ENCODE measurements at regions not wholly inside any gene's neighbourhood (a gene's known extent, or its start where the extent isn't known, plus 50 kb on each side); places are given as distances from the start of the nearest gene placed in this dataset.
"Not testable (repeated sequence)": the region's sequence is repeated elsewhere in the genome, so short reads cannot be mapped to it uniquely, and the experiment has no call there.

DNA sequence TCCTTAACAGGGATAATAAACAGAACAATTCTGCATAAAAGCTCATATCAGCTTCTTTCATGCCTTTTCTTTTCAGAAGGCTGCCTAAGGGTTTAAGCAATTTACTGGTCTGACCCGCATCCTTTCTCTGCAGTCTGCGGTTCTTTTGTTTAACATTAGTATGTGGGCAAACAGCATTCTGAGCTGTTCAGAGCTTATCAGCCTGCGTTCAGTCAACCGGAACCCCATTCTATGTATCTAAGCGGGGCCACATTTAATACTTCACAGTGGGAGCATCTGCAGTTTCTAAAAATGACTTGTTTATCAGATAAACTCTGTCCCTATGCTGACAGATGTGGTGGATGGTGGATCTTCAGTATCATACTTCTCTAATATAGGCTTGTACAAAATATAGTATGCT, 758.9 kb upstream of the MMS22L start:
- no peak for DNase-seq

DNA sequence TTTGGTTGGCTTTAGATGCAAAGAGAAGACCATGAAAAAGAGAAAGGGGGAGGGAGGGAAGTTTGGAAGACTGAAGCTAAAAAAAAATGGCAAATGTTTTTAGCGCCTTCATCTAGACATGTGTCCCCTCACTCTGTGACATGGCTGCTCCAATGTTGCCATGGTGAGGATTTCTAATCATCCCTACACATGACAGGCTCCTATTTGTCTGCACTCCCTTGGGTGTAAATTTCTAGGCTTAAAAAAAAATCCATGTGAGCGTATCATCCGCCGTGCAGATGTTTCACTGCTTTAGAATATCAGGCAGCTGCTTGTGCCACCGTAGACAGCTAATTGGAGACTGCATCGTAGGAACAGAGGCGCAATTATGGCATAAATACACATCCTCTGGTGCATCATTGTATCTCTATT, 761.1 kb upstream of the MMS22L start:
- no peak for DNase-seq

DNA sequence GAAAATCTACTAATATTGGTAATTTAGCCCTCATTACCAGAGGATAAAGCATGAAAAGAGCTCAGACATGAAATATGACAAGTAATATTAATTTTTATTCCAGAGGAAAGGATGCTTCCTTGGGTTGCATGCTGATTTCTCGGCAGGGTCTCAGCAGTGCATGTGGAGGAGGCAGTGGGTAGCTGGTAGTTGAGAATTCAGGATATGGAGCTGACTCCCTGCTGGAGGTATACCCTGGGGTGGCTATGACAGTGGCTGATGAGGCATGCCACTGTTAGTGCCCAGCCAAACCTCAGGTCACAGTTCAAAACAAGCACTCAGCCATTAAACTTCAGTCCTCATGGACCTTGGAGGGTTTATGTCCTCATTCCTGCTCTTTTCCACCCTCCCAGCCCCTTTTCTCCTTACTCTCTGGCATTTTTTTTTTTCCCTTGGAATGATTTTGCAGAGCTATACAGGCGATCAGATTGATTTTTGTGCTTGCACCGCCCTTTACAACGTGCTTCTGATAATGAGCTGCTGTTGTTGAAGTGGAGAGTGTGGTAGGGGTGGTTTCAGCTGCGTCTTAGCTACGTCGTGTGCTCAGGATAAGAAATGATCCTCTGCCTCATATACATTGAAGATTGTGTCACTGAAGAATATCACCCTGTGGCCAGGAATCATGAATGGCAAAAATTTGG, 761.9 kb upstream of the MMS22L start:
- no peak for DNase-seq

DNA sequence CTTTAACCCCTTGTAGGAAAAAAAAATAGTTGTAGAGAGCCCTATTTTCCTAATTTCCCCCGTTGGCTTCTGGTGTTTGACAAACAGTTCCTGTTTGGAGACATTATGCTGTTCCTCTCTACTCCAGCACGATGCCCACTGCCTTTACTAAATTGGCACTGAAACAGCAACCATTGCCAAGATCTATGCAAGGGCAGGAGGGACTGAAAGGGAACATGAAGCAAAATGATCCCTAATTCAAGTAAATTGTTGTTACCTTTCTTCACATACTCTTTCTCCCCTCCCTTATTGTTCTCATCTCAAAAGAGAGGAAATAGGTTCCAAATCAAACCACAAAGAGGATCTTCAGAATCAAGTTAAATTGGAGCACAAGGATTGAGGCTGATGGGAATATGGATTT, 764.1 kb upstream of the MMS22L start:
- no peak for DNase-seq

DNA sequence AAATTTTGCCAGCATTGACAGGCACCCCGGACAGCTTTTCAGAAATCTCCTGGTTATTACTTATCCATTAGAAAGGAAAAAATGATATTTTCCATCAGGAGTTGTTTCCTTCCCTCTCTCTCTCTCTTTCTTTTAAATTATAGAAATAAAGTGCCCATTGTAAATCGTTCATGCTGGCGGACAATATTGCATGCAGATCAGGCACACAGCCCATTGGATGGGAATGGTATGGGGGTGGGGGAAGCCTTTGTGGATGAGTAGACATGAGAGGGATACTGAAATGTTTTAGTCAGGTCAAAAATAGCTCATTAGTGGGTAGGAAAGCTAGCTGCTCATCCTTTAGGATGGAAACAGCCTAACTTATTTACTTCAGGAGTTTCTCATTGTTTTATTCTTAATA, 764.9 kb upstream of the MMS22L start:
- no peak for DNase-seq

DNA sequence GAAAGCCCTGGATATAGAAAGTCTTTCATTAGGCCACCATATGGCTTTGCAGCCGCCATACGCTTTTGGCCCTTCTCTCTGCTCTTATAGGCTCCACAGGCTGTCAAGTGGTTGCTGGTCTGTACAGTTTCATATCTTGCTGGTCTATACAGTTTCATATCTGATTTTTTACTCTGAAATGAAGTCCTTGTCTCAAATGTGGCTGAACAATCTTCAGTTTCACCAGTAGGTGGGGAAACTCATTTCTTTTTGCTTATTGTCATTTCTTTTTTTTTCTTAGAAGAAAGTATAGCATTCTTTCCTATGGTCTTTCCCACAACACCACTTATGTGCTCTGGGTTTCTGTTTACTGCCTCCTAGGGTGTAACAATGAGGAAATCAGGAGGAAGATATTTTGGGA, 771.4 kb upstream of the MMS22L start:
- no peak for DNase-seq

DNA sequence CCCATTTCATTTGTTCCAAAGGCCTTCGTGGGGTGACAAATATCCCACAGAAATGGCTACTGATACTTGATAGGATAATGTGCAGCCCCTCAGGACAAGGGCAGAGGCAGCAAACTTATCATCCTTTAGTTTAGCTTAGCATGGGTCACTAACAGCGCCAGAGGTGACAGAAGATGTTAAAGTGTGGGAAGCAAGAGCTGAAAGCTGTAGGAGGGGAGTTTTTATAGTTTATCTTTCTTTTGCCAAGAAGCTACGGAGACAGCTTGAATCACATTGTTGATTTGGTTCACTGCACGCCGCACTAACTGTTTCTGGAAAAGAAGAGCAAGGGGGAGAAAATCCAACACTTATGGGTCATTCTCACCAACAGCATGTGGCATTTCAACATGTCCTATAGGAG, 773.9 kb upstream of the MMS22L start:
- no peak for DNase-seq

DNA sequence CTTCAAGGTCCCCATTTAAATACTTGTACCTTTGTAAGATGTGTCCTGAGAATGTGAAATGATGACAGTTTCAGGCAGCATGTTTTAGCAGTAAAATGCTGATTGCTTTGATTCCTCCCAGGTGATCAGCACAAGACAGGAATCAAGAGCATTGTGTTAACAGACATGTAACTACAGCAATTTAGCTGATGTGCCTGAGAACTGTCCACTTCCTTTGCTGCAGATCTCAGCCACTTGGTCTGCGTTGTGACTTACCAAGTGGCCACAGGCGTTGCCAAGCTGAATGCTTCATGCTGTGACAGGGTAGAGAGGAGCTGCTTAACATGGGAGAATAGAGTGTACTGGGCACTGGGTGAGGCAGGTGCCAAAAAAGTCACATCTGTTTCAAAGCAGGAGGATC, 767.0 kb upstream of the POU3F2 start:
- no peak for DNase-seq

DNA sequence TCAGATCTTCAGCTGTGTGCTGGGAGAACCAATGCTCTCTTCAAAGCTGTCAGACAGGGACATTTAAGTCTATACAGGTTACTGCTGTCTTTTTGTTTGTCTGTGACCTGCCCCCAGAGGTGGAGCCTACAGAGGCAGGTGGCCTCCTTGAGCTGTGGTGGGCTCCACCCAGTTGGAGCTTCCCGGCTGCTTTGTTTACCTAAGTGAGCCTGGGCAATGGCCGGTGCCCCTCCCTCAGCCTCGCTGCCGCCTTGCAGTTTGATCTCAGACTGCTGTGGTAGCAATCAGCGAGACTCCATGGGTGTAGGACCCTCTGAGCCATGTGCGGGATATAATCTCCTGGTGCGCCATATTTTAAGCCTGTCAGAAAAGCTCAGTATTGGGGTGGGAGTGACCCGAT, 745.8 kb upstream of the POU3F2 start:
- DNase-seq = not testable (repeated sequence)

DNA sequence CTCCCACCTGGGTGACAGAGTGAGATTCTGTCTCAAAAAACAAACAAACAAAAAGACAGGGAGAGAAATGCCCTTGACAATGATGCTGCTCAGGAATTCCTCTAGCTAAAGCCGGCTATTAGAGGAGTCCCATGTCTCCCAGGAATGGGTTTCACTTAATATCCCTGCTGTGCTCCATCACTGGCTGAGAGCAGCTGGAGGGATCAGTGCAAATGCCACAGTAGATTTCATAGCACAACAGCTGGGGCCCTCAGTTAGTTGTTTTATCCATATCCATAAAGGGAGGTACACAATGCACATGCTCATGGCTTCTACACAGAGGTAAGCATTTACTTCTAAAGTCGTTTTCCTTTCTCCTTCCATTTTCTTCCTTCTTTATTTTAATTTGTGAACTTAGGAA, 742.0 kb upstream of the POU3F2 start:
- no peak for DNase-seq

DNA sequence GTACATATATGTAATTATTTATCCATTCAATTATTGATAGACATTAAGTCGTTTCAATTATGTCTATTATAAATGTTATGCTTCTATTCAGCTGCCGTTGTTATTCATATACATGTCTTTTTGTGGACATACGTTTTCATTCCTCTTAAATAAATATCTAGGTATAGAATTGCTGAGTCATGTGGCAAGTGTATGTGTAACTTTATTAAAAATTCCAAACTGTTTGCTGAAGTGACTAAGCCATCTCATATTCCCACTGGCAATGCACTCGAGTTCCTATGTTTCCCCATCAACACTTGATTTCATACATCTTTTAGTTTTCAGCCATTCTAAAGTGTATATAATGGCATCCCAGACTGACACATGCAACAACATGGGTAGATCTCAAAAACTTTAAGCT, 739.7 kb upstream of the POU3F2 start:
- DNase-seq = no peak

DNA sequence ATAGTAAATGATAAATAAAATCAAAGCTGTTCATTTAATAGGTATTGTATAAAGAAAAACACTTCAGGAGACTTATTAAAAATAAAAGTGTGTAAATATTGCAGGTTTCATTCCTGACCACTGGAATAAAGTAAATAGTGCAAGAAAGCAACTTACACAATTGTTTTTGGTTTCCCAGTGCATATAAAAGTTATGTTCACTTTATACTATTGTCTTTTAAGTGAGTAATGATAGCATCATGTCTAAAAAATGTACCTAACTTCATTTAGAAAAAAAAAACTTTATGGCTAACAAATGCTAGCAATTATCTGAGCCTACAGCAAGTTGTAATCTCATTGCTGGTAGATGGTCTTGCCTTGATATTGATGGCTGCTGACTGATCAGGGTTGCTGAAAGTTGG, 726.6 kb upstream of the POU3F2 start:
- no peak for DNase-seq

DNA sequence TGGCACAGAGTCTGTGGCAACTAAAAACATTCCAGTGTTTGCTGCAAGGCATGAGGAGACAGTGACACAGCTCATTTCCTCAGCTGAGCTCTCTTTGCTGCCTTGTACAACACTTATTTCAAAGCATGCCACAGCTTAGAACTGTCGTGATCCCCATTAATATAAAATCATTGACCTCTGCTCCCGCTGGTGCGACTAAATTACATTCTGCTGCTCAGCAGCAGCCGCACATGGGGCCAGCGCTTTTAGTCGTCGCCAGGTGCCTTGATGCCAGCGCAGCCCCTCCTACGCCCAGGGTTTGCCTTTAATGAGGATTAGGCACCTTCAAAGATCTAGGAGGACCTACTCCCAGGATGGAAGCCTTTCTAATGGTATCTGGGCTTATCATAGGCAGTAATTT, 717.9 kb upstream of the POU3F2 start:
- DNase-seq = no peak

DNA sequence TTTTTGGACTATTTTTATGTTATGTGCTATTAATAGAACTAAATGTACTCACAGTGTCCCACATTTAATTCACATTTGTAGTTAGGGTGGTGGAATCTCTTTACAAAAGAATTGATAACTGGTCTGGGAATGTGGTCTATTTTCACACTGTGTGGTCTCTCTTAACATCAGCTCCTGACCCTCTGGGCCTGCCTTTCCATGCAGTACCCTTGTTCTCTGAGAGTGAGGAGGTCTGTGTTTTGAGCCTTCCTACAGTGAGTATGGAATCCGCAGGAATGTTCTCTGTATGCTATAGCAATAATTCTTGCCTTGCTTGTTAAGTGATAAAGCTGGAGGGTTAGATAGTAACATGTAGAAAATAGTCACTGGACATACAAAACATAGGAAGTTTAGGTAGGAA, 717.3 kb upstream of the POU3F2 start:
- DNase-seq = no peak

DNA sequence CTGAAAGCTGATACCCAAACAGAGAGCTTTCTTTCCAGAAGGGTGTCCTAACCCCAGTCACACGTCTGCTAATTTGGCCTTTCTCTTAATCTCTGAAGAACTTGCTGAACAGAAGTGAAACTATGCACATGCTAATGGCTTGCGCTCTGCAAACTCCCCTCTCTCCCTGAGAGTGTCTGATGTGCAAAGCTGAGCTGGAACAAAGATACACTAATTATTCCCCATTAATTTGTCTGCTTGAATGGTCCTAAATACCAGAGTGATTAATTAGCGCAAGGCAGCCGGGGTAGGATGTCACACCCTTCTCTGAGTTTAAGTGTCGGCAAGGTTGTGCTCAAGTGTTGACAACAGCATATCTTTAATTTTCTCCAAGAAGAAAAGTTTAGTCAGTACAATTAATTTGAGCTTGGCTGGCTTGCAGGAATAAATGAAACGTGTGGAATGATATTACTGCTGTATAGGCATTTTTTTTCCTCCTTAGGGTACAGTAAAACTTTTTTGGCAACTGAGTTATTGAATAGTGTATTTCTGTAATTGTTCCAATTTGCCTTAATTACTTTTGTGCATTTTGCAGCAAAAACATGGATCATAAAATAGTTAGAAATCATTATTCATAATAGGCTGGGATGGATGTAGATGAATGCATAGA, 715.9 kb upstream of the POU3F2 start:
- DNase-seq = no peak

DNA sequence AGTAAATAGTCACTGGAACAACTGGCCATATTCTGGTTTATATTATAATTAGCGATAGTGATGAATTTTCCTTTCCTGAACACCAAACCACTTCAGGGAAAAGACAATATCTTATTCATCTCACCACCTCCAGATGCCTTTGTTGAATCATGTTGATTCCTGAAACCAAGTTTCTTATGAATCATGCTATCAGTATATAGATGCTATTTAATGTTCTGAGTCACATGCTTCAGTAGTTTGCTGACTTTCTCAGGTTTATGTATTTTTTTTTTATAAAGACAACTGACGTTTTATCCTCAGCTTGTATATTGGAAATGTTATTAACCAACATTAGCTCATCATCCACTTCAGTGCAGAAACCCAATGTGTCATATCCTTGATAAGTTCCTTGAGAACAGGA, 710.2 kb upstream of the POU3F2 start:
- no peak for DNase-seq

DNA sequence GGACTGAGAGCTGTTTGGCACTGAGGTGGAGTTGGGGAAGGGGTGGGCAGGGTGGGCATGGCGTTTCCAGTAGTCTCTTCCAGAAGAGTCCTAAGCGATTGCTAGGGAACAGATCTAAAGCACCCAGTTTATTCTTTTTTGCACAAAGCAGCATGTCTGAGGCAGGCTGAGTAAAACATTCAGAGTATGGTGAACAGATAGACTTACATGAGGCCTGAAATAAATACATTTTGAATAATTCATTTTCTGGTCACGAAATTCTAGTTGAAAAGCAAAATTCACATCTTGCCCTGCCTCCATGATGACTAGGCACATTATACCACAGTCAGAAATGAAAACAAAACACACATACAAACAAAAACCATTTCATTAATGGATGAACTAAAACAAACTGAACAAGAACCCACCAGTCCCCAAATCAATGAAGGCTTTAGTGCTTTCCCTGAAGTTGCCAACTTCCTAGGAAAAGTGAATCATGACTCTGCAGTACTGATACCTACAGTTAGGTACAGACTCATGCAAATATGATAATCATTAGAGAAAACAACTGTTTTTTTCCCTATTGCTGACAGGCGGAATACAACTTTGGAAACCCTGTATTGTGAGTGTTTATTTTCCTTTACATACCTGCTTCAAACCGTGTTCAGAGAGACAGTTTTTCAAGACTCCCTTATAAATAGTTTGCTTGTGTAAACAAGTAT, 702.9 kb upstream of the POU3F2 start:
- no peak for DNase-seq

DNA sequence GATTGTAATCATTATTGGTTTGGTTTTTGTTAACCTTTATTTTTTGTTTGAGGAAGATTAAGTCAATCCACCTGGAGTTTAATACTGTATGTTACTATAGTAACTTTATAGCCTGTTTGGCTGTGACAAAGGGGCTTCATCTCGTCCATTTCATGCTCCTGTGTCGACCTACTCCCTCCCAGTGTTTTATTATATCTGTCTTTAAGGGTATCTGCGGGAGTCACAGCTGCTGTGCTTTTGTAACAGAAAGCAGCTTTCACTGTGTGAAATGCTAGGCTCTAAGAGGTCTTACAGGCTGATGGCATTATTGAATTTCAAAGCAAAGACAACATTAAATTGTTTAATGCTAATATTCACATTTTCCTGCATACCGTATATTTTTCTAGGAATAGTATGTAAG, 698.0 kb upstream of the POU3F2 start:
- DNase-seq = no peak

DNA sequence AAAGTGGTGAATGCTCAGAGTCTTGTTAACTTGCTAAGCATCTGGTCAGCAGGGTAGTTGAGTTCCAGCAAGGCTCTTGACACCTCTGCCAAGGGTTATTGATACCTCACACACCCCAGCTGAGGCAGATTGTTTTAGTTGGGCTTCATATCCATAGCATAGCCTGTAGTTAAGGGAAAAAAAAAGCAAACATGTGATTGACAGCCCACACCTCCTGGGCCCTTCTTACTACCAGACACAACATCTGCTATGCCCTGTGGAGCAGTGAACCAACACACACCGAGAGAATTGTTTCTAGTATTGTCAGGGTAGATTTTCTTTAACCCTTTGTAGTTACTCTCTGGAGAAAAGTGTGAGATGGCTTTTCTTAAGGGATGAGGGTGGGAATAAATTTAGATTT, 697.0 kb upstream of the POU3F2 start:
- no peak for DNase-seq

DNA sequence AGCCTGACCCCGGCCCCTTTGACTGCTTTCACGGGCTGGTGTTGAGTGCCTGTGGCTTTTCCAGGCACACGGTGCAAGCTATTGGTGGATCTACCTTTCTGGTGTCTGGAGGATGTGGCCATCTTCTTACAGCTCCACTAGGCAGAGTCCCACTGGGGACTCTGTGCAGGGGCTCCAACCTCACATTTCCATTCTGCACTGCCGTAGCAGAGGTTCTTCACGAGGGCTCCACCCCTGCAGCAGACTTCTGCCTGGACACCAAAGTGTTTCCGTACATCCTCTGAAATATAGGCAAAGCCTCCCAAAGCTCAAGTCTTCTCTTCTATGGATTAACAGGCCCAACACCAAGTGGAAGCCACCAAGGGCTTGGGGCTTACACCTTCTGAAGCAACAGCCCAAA, 691.5 kb upstream of the POU3F2 start:
- DNase-seq = no peak

DNA sequence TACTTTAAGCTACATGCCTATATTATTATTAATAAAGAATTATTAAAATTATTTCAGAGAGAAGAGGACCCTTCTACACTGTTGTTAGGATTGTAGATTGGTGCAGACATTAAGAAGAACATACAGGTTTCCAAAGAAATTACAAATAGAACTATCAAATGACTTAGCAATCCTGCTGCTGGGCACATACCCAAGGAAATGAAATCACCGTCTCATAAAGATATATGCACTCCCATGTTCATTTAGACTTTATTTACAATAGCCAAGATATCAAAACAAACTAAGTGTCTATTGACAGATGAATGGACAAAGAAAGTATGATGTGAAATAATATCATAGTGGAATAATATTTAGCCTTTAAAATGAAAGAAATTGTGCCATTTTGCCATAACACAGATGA, 687.7 kb upstream of the POU3F2 start:
- no peak for DNase-seq

DNA sequence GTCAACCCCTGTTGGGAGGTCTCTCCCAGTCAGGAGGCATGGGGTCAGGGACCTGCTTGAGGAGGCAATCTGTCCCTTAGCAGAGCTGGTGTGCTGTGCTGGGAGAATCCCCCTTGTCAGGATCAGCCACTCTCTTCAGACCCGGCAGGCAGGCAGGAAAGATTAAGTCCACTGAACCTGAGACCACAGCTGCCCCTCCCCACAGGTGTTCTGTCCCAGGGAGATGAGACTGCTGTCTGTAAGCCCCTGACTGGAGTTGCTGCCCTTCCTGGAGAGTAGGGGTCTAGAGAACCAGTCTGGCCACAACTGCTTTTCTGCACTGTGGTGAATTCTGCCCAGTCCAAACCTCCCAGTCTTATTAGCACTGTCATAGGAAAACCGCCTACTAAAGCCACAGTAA, 677.8 kb upstream of the POU3F2 start:
- DNase-seq = no peak

DNA sequence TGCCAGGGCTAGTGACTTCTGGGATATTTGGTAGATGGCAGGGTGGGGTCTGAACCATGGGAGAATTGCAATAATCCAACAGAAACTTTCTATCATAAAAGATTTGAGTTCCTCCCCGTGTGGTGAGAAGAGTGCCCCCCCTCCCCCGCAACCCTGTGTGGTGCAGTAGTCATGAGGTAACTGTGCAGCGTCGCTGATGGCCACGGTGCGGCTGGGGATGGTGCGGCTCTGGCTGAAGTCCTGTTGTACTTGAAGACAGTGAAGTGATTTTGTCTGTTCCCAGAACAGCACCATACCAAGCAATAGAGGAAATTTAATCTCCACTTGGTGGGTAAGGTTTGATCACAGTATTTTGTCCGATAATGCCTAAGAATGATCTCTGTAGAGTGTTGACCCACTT, 654.8 kb upstream of the POU3F2 start:
- DNase-seq = no peak

DNA sequence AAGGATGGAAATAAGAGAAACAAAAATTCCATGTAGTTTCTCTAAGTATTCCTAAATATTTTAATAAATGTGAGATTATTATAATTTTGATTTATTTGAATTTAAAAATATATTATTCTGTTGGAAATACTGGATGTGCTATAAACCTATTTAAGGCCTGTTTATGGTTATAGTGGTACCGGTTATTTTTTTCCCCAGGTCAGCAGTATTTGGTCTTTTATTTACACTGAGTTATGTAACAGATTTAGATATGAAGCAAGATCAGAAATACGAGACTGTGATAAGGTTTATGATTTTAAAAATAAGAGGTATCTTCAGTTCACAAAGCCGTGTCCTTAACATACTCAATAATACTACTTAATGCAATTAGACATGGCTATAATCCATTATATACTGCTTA, 634.3 kb upstream of the POU3F2 start:
- DNase-seq = no peak

All from activated gamma-delta T cell (primary cell).